AG09309 (cell line): ENCODE measurements at regions not wholly inside any gene's neighbourhood (a gene's known extent, or its start where the extent isn't known, plus 50 kb on each side); places are given as distances from the start of the nearest gene placed in this dataset.

Experiments used
- DNase-seq: peaks from one replicate; pipeline ENCODE4 v3.0.0-alpha.2; 2010; ENCODE audit warnings: low read depth
- H3K4me3 ChIP-seq: 2 replicates; pipeline ENCODE4 v1.5.1; 2011; ENCODE audit warnings: mild to moderate bottlenecking, low read depth, low read length, moderate library complexity; ENCODE audit not compliant: control insufficient read depth
- TF ChIP-seq, protein P1 (sequence below): IDR thresholded peaks from 2 replicates; pipeline ENCODE4 v1.5.1; 2011; ENCODE audit warnings: mild to moderate bottlenecking, low read depth, low read length, inconsistent platforms; ENCODE audit not compliant: insufficient read depth, control insufficient read depth; ENCODE audit errors: missing control alignments

DNA sequence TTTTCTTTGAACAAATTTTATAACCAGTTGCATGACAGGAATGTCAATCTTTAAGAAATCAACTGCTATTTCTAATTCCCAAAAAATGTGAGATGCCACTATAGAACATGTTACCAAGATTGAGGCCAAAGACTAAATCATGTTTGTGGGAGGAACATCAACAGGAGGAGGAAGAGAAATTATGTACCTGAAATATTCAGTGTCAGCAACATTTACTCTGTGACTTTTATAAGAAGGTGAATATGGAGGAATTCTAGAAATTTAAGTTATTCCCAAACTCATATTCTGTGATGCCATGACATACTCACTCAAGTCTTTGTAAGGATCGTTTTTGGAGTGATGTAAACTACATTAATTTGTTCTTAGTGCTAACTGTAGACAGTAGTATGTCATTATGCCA is 408.4 kb downstream of the SH2D4B start:
- no peak for DNase-seq
- TF ChIP-seq, protein P1, sequence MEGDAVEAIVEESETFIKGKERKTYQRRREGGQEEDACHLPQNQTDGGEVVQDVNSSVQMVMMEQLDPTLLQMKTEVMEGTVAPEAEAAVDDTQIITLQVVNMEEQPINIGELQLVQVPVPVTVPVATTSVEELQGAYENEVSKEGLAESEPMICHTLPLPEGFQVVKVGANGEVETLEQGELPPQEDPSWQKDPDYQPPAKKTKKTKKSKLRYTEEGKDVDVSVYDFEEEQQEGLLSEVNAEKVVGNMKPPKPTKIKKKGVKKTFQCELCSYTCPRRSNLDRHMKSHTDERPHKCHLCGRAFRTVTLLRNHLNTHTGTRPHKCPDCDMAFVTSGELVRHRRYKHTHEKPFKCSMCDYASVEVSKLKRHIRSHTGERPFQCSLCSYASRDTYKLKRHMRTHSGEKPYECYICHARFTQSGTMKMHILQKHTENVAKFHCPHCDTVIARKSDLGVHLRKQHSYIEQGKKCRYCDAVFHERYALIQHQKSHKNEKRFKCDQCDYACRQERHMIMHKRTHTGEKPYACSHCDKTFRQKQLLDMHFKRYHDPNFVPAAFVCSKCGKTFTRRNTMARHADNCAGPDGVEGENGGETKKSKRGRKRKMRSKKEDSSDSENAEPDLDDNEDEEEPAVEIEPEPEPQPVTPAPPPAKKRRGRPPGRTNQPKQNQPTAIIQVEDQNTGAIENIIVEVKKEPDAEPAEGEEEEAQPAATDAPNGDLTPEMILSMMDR = no peak

DNA sequence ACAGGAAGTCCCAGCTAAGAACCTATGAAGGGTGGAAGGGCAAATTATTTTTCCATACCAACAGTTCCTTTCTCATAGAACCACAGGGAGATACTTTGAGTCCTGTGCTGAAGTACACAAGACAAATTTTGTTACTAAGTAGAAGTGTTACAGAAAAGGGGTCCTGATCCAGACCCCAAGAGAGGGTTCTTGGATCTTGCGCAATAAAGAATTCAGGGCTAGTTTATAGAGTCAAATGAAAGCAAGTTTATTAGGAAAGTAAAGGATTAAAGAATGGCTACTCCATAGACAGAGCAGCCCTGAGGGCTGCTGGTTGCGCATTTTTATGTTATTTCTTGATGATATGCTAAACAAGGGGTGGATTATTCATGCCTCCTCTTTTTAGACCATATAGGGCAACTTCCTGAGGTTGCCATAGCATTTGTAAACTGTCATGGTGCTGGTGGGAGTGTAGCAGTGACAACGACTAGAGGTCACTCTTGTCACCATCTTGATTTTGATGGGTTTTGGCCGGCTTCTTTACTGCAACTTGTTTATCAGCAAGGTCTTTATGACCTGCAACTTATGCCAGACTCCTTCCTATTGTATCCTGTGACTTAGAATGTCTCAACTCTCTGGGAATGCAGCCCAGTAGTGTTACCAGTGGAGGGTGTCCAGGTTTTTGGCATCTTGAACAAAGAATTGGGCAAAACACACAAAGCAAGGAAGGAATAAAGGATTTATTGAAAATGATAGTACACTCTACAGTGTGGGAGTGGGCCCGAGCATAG is 409.4 kb downstream of the SH2D4B start:
- TF ChIP-seq, protein P1 = no peak
- no peak for DNase-seq
- no peak overlapping the region for H3K4me3 ChIP-seq

More for the DNA sequence above, 408.4 kb downstream of the SH2D4B start:
- H3K4me3 ChIP-seq = no peak overlapping the region

DNA sequence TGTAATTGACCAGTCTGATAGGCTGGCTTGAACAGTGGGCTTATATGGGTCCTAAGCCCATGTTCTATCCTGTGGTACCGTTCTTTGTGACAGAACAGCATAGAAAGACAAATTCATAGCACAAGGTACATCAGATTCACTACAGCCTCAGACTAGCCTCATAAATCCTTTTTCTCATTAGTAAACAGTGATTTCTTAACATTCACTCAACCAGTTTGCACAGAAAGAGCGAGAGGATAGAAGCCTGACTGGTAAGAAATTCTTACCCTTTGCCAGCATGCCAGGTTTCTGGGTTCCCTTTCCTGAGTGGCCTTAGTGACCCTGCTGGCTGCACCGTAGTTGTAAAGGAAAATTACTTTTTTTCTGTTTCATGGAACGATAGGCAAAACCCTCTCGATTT is 412.1 kb downstream of the SH2D4B start:
- DNase-seq = no peak
- H3K4me3 ChIP-seq = no peak overlapping the region
- TF ChIP-seq, protein P1 = no peak

DNA sequence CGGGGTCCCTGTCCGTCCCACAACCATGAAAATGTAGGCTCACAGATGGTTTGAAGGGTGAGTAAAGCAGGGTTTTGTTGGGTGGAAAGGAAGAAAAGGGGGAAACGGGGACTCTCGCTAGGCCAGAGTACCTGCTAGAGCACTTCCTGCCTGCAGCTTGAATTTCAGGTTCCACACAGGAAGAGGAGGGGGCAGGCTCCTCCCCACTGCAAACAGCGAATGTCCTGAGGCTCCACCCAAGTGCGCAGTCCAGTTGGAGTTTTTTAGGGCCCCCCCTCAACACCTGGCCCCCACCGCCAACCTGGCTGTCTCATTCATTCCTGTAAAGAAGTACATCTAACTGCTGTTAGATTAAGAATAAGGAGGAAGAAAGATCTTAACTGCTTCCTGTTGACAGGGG is 414.7 kb downstream of the SH2D4B start:
- H3K4me3 ChIP-seq = no peak overlapping the region
- TF ChIP-seq, protein P1 = no peak
- DNase-seq = no peak

DNA sequence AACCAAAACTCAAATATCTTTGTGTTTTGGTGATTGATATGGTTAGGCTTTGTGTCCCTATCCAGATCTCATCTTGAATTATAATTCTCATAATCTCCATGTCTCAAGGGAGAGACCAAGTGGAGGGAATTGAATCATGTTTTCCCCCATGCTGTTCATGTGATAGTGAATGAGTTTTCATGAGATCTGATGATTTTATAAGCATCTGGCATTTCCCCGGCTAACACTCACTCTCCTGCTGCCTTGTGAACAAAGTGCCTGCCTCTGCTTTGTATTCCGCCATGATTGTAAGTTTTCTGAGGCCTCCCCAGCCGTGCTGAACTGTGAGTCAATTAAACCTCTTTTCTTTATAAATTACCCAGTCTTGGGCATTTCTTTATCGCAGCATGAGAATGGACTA is 419.5 kb downstream of the SH2D4B start:
- TF ChIP-seq, protein P1 = no peak

DNA sequence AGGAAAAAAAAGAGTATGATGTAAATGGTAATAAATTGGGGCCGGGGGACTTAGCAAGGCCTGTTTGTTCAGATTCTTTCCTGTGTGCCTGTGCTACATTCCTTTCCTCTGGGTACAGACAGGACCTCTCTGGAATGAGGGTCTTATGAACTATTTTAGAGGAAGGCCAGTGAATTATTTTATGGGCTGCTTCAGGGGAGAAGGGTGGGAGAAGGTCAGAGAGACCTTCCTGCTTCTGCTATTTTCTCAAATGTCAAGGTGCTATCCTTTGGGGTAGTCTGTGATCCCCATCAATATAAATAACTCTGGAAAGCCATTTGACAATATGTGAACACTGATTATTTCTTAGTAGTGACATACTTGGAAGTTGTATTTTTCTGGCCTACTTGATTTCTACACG is 426.5 kb downstream of the SH2D4B start:
- TF ChIP-seq, protein P1 = no peak
- DNase-seq = no peak
- H3K4me3 ChIP-seq = no peak overlapping the region

More for the DNA sequence above, 419.5 kb downstream of the SH2D4B start:
- no peak for DNase-seq
- no peak overlapping the region for H3K4me3 ChIP-seq

DNA sequence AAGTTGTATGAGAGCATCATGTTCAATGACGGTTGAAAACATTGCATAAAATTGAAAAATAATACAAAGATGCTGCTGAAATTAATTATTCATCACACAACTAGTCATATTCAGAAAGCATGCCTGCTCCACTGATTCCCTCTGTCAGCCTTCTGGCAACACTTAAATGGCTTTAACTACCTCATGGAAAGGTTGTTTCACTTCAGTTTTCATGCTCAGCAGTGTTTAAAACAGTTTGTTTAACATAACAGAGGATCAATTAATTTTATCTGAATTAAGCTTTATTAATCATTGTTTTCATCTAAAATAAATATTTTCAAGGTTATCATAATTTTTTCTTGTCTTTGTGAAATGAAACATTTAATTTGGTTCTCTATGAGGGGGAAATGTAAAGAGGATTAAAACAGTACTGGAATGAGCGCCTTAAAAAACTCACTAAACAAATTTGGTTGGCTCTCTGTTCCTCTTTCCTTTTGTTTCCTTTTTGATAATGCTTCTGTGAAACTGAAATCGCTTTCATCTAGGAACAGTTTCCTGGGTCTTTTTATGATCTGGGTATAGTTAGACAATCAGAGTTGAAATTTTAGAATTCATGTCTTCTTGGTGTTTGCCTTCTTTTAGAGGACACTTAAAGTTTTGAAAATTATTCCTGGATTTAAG is 427.4 kb downstream of the SH2D4B start:
- H3K4me3 ChIP-seq = no peak overlapping the region

More for the DNA sequence above, 427.4 kb downstream of the SH2D4B start:
- TF ChIP-seq, protein P1 = no peak
- DNase-seq = no peak
